HL-60 (cell line): ENCODE measurements at regions not wholly inside any gene's neighbourhood (a gene's known extent, or its start where the extent isn't known, plus 50 kb on each side); places are given as distances from the start of the nearest gene placed in this dataset.

Experiments used
- DNase-seq, 2 experiments: peaks; one replicate each; pipeline ENCODE4 v3.0.0-alpha.2; 2010 to 2020; ENCODE audit warnings: low read depth in 1 of 2, low spot score in 1 of 2
- H3K27ac ChIP-seq: fragments of 250-450 bp; sonication (Bioruptor Pico); replicated peaks from 2 replicates; pipeline ENCODE4 v1.5.1; 2020; ENCODE audit warnings: mild to moderate bottlenecking, moderate library complexity
- H3K27me3 ChIP-seq: fragments of 250-450 bp; sonication (Bioruptor Pico); 2 replicates; pipeline ENCODE4 v1.5.1; 2021; ENCODE audit warnings: mild to moderate bottlenecking, moderate library complexity; ENCODE audit not compliant: insufficient read depth, poor library complexity, severe bottlenecking
- H3K4me3 ChIP-seq: replicated peaks from 2 replicates; pipeline ENCODE4 v1.5.1; 2011; ENCODE audit warnings: mild to moderate bottlenecking, control low read depth, low read length; ENCODE audit not compliant: insufficient read depth
- GABPA ChIP-seq: IDR thresholded peaks from 2 replicates; pipeline ENCODE4 v1.6.1; 2012; ENCODE audit warnings: low read depth
- POLR2AphosphoS5 ChIP-seq: IDR thresholded peaks from 2 replicates; pipeline ENCODE4 v1.6.1; 2012; ENCODE audit warnings: low read depth
- REST ChIP-seq: IDR thresholded peaks from 2 replicates; pipeline ENCODE4 v1.6.1; 2012; ENCODE audit warnings: low read depth; ENCODE audit not compliant: insufficient replicate concordance
- SPI1 ChIP-seq: IDR thresholded peaks from 2 replicates; pipeline ENCODE4 v1.6.1; 2012; ENCODE audit warnings: low read depth, mild to moderate bottlenecking, borderline replicate concordance
- TF ChIP-seq, protein P1 (sequence below): IDR thresholded peaks from one replicate; pipeline ENCODE4 v1.5.1; 2011; ENCODE audit warnings: low read length, control low read depth, inconsistent platforms; ENCODE audit not compliant: insufficient read depth

DNA sequence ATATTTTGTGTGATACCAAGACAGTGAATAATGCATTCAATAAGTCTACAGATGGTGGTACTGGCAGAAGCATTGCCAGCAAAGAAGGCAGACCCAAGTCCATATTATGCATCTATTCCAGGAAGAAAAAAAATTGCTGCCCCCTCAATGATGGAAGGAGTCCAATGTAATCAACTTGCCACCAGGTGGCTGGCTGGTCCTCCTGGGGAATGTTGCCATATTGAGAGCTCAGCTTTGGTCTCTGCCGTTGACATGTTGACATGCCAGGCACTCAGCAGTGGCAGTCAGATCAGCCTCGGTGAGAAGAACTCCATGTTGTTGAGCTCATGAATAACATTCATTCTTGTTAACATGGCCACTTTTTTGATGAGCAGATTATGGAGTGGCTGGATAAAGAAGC is 298.5 kb downstream of the IGSF11 start:
- Histone ChIP-seq H3K4me3 (no peak overlapping the region), H3K27ac (no peak overlapping the region), H3K27me3 (no peaks in the 10 kb centered on the region)
- no peak for TF ChIP-seq REST
- no peak for TF ChIP-seq SPI1
- TF ChIP-seq, protein P1, sequence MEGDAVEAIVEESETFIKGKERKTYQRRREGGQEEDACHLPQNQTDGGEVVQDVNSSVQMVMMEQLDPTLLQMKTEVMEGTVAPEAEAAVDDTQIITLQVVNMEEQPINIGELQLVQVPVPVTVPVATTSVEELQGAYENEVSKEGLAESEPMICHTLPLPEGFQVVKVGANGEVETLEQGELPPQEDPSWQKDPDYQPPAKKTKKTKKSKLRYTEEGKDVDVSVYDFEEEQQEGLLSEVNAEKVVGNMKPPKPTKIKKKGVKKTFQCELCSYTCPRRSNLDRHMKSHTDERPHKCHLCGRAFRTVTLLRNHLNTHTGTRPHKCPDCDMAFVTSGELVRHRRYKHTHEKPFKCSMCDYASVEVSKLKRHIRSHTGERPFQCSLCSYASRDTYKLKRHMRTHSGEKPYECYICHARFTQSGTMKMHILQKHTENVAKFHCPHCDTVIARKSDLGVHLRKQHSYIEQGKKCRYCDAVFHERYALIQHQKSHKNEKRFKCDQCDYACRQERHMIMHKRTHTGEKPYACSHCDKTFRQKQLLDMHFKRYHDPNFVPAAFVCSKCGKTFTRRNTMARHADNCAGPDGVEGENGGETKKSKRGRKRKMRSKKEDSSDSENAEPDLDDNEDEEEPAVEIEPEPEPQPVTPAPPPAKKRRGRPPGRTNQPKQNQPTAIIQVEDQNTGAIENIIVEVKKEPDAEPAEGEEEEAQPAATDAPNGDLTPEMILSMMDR = no peak
- no peak for TF ChIP-seq POLR2AphosphoS5
- no peak for TF ChIP-seq GABPA
- DNase-seq = no peak

DNA sequence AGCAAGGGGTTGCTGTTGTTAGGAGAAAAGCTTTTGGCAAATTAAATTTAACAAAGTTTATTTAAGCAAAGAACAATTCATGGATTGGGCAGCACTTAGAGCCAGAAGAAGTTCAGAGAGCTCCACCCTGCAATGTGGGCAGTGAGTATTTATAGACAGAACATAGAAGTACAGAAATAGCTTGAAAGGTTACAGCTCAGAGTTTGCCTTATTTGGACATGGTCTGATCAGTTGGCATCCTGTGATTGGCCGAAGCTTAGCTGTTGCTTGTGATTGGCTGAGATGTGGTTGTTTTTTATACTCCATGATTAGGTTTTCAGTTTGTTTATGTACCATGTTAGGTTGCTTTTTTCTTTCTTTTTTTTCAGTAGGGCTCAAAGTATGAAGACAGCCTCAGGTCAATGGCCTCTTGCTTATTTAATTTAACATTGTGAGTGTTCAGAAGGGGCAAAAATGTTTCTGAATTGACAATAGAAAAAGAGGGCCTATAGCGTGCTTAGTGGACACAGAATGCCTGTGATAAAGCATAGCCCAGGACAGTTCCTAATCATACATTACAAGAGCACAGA is 293.8 kb downstream of the IGSF11 start:
- H3K4me3 ChIP-seq = no peak overlapping the region
- H3K27ac ChIP-seq = no peak overlapping the region
- H3K27me3 ChIP-seq = no peaks in the 10 kb centered on the region
- TF ChIP-seq POLR2AphosphoS5 (no peak), REST (no peak), GABPA (no peak), SPI1 (no peak)
- TF ChIP-seq, protein P1 = no peak
- peak in 1 of 2 experiments; percentile 5 for DNase-seq

DNA sequence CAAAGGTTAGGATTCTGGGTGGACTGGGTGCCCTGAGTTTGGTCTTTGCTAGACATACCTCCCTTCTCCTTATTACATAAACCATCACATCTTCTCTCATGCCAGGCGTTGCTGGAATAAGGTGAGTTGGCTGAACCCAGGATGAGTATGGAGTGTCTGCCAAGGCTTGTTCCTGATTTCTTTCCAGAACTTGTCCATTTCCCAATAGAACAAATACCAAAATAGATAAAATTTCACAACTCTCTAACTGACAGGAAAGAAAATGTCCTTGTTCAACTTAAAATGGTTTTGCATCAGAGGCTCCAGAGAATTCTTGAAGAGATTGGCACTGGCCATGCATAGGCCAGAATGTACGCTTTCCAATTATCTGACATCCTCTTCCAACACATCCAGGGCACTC is 291.9 kb downstream of the IGSF11 start:
- Histone ChIP-seq H3K27ac (no peak overlapping the region), H3K27me3 (no peaks in the 10 kb centered on the region), H3K4me3 (no peak overlapping the region)
- DNase-seq = no peak
- TF ChIP-seq GABPA (no peak), SPI1 (no peak), POLR2AphosphoS5 (no peak), REST (no peak)
- TF ChIP-seq, protein P1 = no peak
